GM12891 (cell line): ENCODE measurements at regions not wholly inside any gene's neighbourhood (a gene's known extent, or its start where the extent isn't known, plus 50 kb on each side); places are given as distances from the start of the nearest gene placed in this dataset.

Source experiments
- PAX5 ChIP-seq: IDR thresholded peaks from 2 replicates; pipeline ENCODE4 v1.6.1; 2011; ENCODE audit warnings: low read length, moderate library complexity, mild to moderate bottlenecking; ENCODE audit not compliant: insufficient read depth, severe bottlenecking
- POLR2A ChIP-seq: IDR thresholded peaks from 2 replicates; pipeline ENCODE4 v1.6.1; 2011; ENCODE audit warnings: low read depth, low read length, control low read depth
- POLR2AphosphoS5 ChIP-seq: IDR thresholded peaks from 2 replicates; pipeline ENCODE4 v1.6.1; 2011; ENCODE audit warnings: low read depth, low read length, control low read depth
- SPI1 ChIP-seq: IDR thresholded peaks from 2 replicates; pipeline ENCODE4 v1.6.1; 2011; ENCODE audit warnings: low read depth, low read length, control low read depth
- TAF1 ChIP-seq: IDR thresholded peaks from 2 replicates; pipeline ENCODE4 v1.6.1; 2011; ENCODE audit warnings: low read depth, low read length, control low read depth

DNA sequence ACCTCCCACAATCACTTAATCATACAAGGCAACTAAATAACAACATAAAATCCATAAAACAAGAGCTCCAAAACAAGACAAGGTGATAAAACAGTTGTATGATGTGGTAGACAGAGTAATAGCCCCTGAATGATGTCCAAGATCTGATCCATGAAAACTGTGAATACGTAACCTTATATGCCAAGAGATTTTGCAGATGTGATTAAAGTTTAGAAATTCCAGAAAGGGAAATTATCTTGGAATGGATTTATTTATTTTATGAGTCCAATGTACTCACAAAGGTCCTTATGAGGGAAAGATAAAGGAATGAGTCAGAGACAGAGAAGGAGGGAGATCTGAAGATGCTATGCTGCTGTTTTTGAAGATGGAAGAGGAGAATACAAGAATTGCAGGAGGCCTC, 1775.7 kb upstream of the C9orf72 start:
- TF ChIP-seq POLR2A (no peak), SPI1 (no peak), TAF1 (no peak), POLR2AphosphoS5 (no peak), PAX5 (no peak)
